Vagina (tissue), 2 donors: ENCODE measurements at regions not wholly inside any gene's neighbourhood (a gene's known extent, or its start where the extent isn't known, plus 50 kb on each side); places are given as distances from the start of the nearest gene placed in this dataset.

Experiments
- CTCF ChIP-seq, 3 experiments: fragments of 450-650 bp in 2 of 3; fragments of 200-600 bp in 1 of 3; sonication (generic) in 1 of 3; IDR thresholded peaks; one replicate each; pipeline ENCODE4 v1.5.1; 2017 to 2019; ENCODE audit warnings: antibody characterized with exemption in 3 of 3, mild to moderate bottlenecking in 2 of 3, moderate library complexity in 2 of 3
- POLR2A ChIP-seq, 2 donors: fragments of 450-650 bp; IDR thresholded peaks; one replicate each; pipeline ENCODE4 v1.6.1; 2017; ENCODE audit warnings: antibody characterized with exemption in 2 of 2, mild to moderate bottlenecking in 2 of 2, moderate library complexity in 2 of 2
- POLR2AphosphoS5 ChIP-seq, 2 donors: sonication (generic); formaldehyde crosslinking; IDR thresholded peaks; one replicate each; pipeline ENCODE4 v1.9.0; 2017; ENCODE audit warnings: antibody characterized with exemption in 2 of 2, mild to moderate bottlenecking in 2 of 2, low read depth in 1 of 2; ENCODE audit not compliant: insufficient read depth in 1 of 2

DNA sequence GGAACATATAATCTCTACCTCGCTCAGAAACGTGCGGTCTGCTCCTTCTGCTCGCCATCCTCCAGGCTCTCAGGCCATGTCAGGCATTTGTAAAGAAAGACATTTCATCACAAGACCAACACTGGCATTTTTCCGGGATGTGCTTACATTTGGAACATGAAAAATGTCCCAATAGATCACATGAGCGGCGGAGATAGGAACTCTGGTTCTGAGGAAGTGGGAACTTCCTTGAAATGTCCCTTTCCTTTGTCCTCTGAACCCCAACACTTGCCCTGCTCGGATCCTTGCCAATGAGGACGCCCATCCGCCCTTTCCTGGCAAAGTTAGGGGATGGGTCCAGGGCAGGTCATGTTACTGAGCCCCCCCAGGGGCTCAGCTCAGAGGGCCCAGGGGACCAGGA lies 130.5 kb downstream of the MAF start:
- no peak for TF ChIP-seq CTCF (IDR thresholded peaks at IDR 0.05)
- no peak for TF ChIP-seq POLR2AphosphoS5 (IDR thresholded peaks at IDR 0.05; ENCODE audit: insufficient read depth in 1 of 2, low read depth in 1 of 2)
- TF ChIP-seq POLR2A (IDR thresholded peaks at IDR 0.05) = no peak
